Activated CD4-positive, alpha-beta T cell treated with anti-CD3 and anti-CD28 coated beads for 36 hours (primary cell): ENCODE measurements at regions not wholly inside any gene's neighbourhood (a gene's known extent, or its start where the extent isn't known, plus 50 kb on each side); places are given as distances from the start of the nearest gene placed in this dataset.

Experiments
- ATAC-seq: fragments of 200-7000 bp; cut with Tn5 transposase; one replicate; pipeline ENCODE4 v1.10.0; 2021; ENCODE audit warnings: mild to moderate bottlenecking, moderate library complexity
- CTCF ChIA-PET: fragments of 350-600 bp; sonication (Branson Sonifier 250); formaldehyde crosslinking; loops from one replicate; lab custom pipeline; 2021; ENCODE audit warnings: antibody characterized with exemption; lab: Charles Lee
- POLR2A ChIA-PET: fragments of 350-600 bp; sonication (Branson Sonifier 250); formaldehyde crosslinking; loops from one replicate; lab custom pipeline; 2021; ENCODE audit warnings: antibody characterized with exemption, inconsistent platforms; lab: Charles Lee
- DNase-seq: peaks from one replicate; pipeline ENCODE4 v3.0.0-alpha.2; 2020
- H3K27ac Mint-ChIP-seq: one replicate; pipeline ENCODE4 v1.8.0; 2021; ENCODE audit warnings: mixed read lengths
- H3K27me3 Mint-ChIP-seq: one replicate; pipeline ENCODE4 v1.8.0; 2021; ENCODE audit warnings: mixed read lengths
- H3K36me3 Mint-ChIP-seq: one replicate; pipeline ENCODE4 v1.8.0; 2021; ENCODE audit warnings: low read depth, mixed read lengths
- H3K4me1 Mint-ChIP-seq: one replicate; pipeline ENCODE4 v1.8.0; 2021; ENCODE audit warnings: mixed read lengths
- H3K4me3 Mint-ChIP-seq: one replicate; pipeline ENCODE4 v1.8.0; 2021; ENCODE audit warnings: mild to moderate bottlenecking, moderate library complexity, mixed read lengths
- H3K9me3 Mint-ChIP-seq: one replicate; pipeline ENCODE4 v1.8.0; 2021; ENCODE audit warnings: low read depth, mixed read lengths
- intact Hi-C, 2 experiments: fragments of 100-400 bp; cut with DNase I in 1 of 2; cut with micrococcal nuclease in 1 of 2; formaldehyde crosslinking; loops; one replicate each; pipeline versions ENCODE4 v1.14.2 to v1.15.1; 2022 to 2024; cut with DNase I, micrococcal nuclease

GRCh38 chr7:35477609-35478008 lies 217.3 kb downstream of the HERPUD2 start:
- ATAC-seq (no peak), DNase-seq (no peak)
- peaks cover 14% of the 10 kb centered on the region for H3K27me3 Mint-ChIP-seq
- ChIA-PET POLR2A (no interaction called here), CTCF (no interaction called here)
- no peak overlapping the region for H3K4me3 Mint-ChIP-seq
- intact Hi-C loops: no loop called here
- H3K36me3 Mint-ChIP-seq: no peaks in the 10 kb centered on the region
- H3K9me3 Mint-ChIP-seq: peaks cover 13% of the 10 kb centered on the region
- no peak overlapping the region for H3K27ac Mint-ChIP-seq
- H3K4me1 Mint-ChIP-seq: no peaks in the 10 kb centered on the region

DNA sequence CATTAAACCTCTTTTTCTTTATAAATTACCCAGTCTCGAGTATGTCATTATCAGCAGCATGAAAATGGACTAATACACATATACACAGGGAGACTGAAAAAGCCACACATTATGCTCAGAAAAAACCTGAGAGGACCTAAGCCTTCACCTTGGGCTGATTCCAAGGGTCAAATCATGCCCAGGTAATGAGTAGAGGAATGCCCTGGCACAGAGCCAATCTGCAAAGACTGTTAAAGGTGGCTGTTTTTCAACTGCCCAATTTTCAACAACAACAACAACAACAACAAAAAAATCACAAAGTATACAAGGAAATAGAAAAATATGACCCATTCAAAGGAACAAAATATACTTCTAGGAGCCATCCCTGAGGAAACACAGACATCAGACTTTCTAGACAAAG lies 220.2 kb upstream of the TBX20 start:
- H3K27me3 Mint-ChIP-seq: peaks cover 18% of the 10 kb centered on the region
- H3K4me3 Mint-ChIP-seq: no peak overlapping the region
- intact Hi-C loops: no loop called here
- no peaks in the 10 kb centered on the region for H3K4me1 Mint-ChIP-seq
- no peaks in the 10 kb centered on the region for H3K36me3 Mint-ChIP-seq
- ATAC-seq (no peak), DNase-seq (no peak)
- peaks cover 13% of the 10 kb centered on the region for H3K9me3 Mint-ChIP-seq
- no peak overlapping the region for H3K27ac Mint-ChIP-seq
- POLR2A ChIA-PET: interaction anchor here (0.7 kb wide), 1 partner anchor 13 kb away, joined by 3 read pairs; no protein-coding TSS in a partner anchor
- CTCF ChIA-PET: interaction anchor here (0.7 kb wide), 1 partner anchor 920 kb away, joined by 3 read pairs; no protein-coding TSS in a partner anchor

DNA sequence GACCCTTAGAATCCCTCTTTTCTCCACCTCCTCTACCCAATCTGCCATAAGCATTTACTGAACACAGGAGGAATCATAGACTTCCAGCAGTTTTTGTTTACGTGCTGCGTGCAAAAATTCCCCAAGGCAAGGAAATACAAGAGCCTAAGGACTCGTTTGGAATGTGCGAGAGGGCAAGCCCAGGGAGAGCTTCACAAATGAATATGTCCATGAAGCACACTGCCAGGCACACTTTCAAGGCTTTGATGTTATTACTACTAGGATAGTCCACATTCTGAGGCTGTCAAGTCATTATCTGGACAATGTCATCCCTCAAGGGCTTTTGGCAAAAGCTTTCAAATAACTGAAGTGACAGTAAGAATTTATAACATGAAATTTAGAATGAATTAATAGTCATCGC lies 214.7 kb upstream of the TBX20 start:
- ATAC-seq: no peak
- POLR2A ChIA-PET: no interaction called here

GRCh38 chr7:35467456-35467978 lies 213.6 kb upstream of the TBX20 start:
- Mint-ChIP-seq H3K27me3 (peaks cover 15% of the 10 kb centered on the region), H3K4me1 (no peaks in the 10 kb centered on the region), H3K9me3 (peaks cover 2% of the 10 kb centered on the region), H3K27ac (no peak overlapping the region), H3K4me3 (no peak overlapping the region), H3K36me3 (no peaks in the 10 kb centered on the region)
- ATAC-seq (no peak), DNase-seq (no peak)
- intact Hi-C loops: no loop called here
- ChIA-PET CTCF (interaction anchor here (0.7 kb wide), 1 partner anchor 21 kb away, joined by 3 read pairs; no protein-coding TSS in a partner anchor), POLR2A (no interaction called here)

More for the DNA sequence above, 214.7 kb upstream of the TBX20 start:
- no peak for DNase-seq
- no peaks in the 10 kb centered on the region for H3K36me3 Mint-ChIP-seq
- no peaks in the 10 kb centered on the region for H3K4me1 Mint-ChIP-seq
- H3K27ac Mint-ChIP-seq: no peak overlapping the region
- intact Hi-C loops: no loop called here
- no peaks in the 10 kb centered on the region for H3K9me3 Mint-ChIP-seq
- CTCF ChIA-PET: no interaction called here
- peaks cover 17% of the 10 kb centered on the region for H3K27me3 Mint-ChIP-seq
- no peak overlapping the region for H3K4me3 Mint-ChIP-seq

DNA sequence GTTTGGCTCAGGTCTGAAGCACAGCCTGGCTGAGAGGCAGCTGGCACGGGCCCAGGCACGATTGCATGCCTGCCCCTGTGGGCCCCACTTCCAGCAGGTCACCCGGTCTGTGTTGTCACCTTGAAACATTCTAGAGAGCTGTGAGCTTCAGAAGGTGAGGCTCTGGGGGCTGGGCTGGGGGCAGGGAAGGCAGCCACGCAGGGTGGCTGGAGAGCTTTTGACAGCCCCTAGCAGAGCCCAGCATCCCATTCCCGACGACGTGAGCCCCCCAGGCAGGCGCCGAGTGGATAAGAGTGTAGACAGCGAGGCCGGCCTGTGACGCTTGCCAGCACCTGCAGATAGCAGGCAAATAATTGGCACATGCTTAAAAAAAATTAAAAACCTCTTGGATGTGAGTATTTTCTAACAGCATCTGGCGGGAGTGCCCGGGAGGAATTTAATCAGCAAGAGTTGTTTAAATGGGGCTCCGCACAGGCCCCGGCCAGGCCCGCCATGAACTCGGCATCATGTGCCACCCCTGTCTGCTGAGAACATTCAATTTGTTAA lies 212.0 kb upstream of the TBX20 start:
- DNase-seq (no peak), ATAC-seq (no peak)
- Mint-ChIP-seq H3K36me3 (no peaks in the 10 kb centered on the region), H3K27me3 (peaks cover 17% of the 10 kb centered on the region), H3K27ac (no peak overlapping the region), H3K4me3 (no peak overlapping the region), H3K4me1 (no peaks in the 10 kb centered on the region), H3K9me3 (peaks cover 2% of the 10 kb centered on the region)
- POLR2A ChIA-PET: no interaction called here
- CTCF ChIA-PET: no interaction called here
- intact Hi-C loops: no loop called here

DNA sequence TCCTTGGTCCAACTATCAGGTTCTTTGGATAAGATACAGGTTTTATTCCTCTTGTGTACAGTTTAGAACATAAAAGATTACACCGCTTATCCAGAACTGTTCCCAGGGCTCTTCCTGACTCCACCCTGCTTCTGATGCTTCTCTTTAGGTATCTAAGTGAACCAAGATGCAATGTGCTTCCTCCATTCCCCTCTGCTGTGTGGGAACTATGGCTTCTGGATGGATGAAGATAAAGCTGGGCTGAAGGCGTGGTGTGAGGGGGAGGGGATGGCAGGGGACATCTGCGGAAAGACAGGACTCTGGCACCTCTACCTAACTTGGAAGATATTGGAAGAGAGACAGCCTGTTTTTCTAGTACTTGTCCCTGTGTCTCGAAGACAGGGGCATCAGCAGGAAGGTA lies 209.9 kb upstream of the TBX20 start:
- POLR2A ChIA-PET: no interaction called here
- H3K27me3 Mint-ChIP-seq: peaks cover 10% of the 10 kb centered on the region

DNA sequence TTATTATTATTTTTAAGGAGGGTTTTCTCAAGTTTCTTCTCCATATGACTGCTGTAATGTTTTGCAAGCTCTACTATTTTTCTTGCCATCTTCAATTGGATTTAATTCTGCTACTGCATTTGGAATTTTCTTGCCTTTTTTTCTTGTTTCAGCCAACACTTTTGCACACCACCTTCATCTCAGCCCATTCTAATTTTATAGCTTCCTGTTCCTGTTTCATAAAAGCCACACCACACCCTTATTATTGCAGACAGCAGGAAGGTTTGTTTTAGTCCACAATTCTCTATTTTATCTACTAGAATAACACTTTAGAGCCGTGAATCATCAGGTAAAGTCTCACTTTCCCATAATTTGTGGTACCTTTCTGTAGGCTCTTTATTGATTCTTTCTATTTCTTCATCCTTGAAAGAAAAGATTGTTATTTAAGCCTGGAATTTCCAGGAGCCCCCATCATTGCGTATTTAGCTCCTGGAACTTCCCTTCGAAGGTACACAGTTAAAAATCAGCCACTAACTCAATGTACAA lies 209.3 kb upstream of the TBX20 start:
- Mint-ChIP-seq H3K4me3 (no peak overlapping the region), H3K9me3 (peaks cover 7% of the 10 kb centered on the region), H3K4me1 (no peaks in the 10 kb centered on the region), H3K27ac (no peak overlapping the region), H3K27me3 (peaks cover 10% of the 10 kb centered on the region), H3K36me3 (no peaks in the 10 kb centered on the region)
- CTCF ChIA-PET: no interaction called here
- intact Hi-C loops: no loop called here
- POLR2A ChIA-PET: no interaction called here
- ATAC-seq (no peak), DNase-seq (no peak)

More for the DNA sequence above, 209.9 kb upstream of the TBX20 start:
- Mint-ChIP-seq H3K4me3 (no peak overlapping the region), H3K4me1 (no peaks in the 10 kb centered on the region), H3K27ac (no peak overlapping the region), H3K9me3 (peaks cover 3% of the 10 kb centered on the region), H3K36me3 (no peaks in the 10 kb centered on the region)
- CTCF ChIA-PET: no interaction called here
- no peak for DNase-seq
- intact Hi-C loops: no loop called here
- no peak for ATAC-seq

- H3K4me1 Mint-ChIP-seq: peaks cover 3% of the 10 kb centered on the region
- H3K4me3 Mint-ChIP-seq: no peak overlapping the region
- POLR2A ChIA-PET: no interaction called here
Measured at GRCh38 chr7:35454575-35455385, 200.9 kb upstream of the TBX20 start.

DNA sequence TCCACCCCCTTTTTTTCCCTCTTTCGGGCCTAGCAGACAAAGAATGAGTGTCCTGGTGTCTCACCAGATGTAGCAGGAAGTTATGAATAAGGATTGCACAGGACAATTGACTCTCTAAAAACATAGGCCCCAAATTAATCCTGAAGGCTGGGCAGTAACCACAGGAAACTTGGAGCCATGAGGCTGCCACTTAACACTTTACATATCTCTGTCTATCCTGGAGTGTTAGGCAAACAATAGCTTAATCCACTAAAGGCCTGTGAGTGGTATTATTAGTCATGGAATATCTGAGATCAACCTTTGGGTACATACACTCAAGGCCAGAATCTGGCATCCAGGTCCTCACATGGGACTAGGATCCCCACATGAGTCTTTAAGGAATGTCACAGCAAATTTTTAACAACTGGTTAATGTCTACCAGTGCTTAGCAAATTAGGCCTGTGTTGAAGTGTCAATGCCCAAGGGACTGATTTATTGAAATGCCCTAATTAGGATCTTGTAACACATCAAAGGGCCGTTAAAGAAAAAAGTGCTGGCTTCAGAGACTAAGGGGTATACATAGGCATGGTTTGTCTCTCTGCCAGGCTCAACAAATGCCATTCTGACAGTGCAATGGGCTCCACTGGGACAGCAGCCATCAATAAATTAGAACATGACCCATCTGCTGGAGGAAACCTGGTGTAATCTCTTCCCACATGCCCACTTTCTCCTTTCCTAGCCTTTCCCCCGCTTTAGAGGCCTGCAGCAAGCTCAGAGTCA lies 196.7 kb upstream of the TBX20 start:
- Mint-ChIP-seq H3K36me3 (no peaks in the 10 kb centered on the region), H3K9me3 (no peaks in the 10 kb centered on the region), H3K27me3 (peaks cover 27% of the 10 kb centered on the region), H3K27ac (no peak overlapping the region), H3K4me3 (no peak overlapping the region), H3K4me1 (peaks cover 3% of the 10 kb centered on the region)
- no peak for DNase-seq
- intact Hi-C loops: no loop called here
- ChIA-PET CTCF (interaction anchor here (0.6 kb wide), 1 partner anchor 12 kb away, joined by 3 read pairs; no protein-coding TSS in a partner anchor), POLR2A (no interaction called here)
- ATAC-seq: no peak

More at GRCh38 chr7:35454575-35455385, 200.9 kb upstream of the TBX20 start:
- H3K27me3 Mint-ChIP-seq: peaks cover 29% of the 10 kb centered on the region
- intact Hi-C loops: no loop called here
- peaks cover 5% of the 10 kb centered on the region for H3K9me3 Mint-ChIP-seq
- CTCF ChIA-PET: interaction anchor here (0.6 kb wide), 1 partner anchor 130 kb away, joined by 3 read pairs; no protein-coding TSS in a partner anchor
- no peaks in the 10 kb centered on the region for H3K36me3 Mint-ChIP-seq
- DNase-seq (no peak), ATAC-seq (no peak)
- no peak overlapping the region for H3K27ac Mint-ChIP-seq

DNA sequence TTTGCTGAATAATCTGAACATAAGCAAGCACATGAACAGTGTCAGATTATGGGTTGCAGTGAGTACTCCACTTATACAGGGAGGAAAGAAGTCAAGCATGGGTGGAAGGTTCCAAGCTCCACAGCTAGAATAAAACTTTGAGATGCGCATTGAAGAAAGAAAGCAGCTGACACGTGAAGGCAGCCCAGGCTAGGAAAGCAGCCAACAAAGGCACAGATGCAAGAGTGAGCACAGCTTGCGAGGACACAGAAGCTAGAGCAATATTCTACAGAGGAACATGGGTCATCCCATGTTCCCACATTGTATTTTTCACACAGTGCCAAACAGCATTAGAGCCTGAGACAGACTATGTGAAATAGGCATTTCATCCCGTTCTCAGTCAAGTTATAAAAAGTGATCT lies 194.6 kb upstream of the TBX20 start:
- no peaks in the 10 kb centered on the region for H3K9me3 Mint-ChIP-seq
- DNase-seq (no peak), ATAC-seq (no peak)
- intact Hi-C loops: no loop called here
- no peaks in the 10 kb centered on the region for H3K36me3 Mint-ChIP-seq
- no peak overlapping the region for H3K27ac Mint-ChIP-seq
- POLR2A ChIA-PET: no interaction called here
- H3K4me3 Mint-ChIP-seq: no peak overlapping the region
- H3K27me3 Mint-ChIP-seq: peaks cover 17% of the 10 kb centered on the region
- CTCF ChIA-PET: interaction anchor here (0.5 kb wide), 1 partner anchor 326 kb away, joined by 3 read pairs; no protein-coding TSS in a partner anchor
- H3K4me1 Mint-ChIP-seq: no peaks in the 10 kb centered on the region

- ChIA-PET POLR2A (no interaction called here), CTCF (interaction anchor here (1.3 to 1.4 kb wide), 3 partner anchors 12 to 74 kb away, joined by 3 to 4 read pairs (median 4); no protein-coding TSS in a partner anchor)
Measured at GRCh38 chr7:35446091-35446490, 192.2 kb upstream of the TBX20 start.

More at GRCh38 chr7:35446091-35446490, 192.2 kb upstream of the TBX20 start:
- peaks cover 16% of the 10 kb centered on the region for H3K27me3 Mint-ChIP-seq
- DNase-seq: no peak
- no peaks in the 10 kb centered on the region for H3K4me1 Mint-ChIP-seq
- H3K36me3 Mint-ChIP-seq: no peaks in the 10 kb centered on the region
- intact Hi-C loops: no loop called here
- H3K9me3 Mint-ChIP-seq: no peaks in the 10 kb centered on the region
- no peak overlapping the region for H3K27ac Mint-ChIP-seq
- no peak overlapping the region for H3K4me3 Mint-ChIP-seq
- ATAC-seq: no peak
